ENCODE measurements at regions not wholly inside any gene's neighbourhood (a gene's known extent, or its start where the extent isn't known, plus 50 kb on each side); places are given as distances from the start of the nearest gene placed in this dataset.
"Not testable (repeated sequence)": the region's sequence is repeated elsewhere in the genome, so short reads cannot be mapped to it uniquely, and the experiment has no call there.

DNA sequence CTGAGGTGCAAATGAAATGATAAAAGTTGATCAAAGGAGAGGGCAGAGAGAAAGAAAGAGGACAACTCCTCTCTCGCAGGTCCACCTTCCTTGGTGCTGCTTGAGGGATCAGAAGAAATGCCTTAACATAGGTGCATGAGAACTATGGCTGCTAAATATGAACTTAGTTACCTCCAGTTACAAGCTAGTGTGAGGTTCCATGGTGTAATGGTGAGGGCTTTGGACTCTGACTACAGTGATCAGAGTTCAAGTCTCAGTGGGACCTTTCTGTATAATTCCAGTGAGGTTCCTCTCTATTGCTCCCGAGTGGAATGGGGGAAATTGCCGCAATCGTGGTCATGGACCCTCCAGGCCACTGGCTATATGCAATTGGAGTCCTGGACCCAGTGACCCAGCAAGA is 387.3 kb downstream of the FAM72C start:
- DNase-seq, result no peak

DNA sequence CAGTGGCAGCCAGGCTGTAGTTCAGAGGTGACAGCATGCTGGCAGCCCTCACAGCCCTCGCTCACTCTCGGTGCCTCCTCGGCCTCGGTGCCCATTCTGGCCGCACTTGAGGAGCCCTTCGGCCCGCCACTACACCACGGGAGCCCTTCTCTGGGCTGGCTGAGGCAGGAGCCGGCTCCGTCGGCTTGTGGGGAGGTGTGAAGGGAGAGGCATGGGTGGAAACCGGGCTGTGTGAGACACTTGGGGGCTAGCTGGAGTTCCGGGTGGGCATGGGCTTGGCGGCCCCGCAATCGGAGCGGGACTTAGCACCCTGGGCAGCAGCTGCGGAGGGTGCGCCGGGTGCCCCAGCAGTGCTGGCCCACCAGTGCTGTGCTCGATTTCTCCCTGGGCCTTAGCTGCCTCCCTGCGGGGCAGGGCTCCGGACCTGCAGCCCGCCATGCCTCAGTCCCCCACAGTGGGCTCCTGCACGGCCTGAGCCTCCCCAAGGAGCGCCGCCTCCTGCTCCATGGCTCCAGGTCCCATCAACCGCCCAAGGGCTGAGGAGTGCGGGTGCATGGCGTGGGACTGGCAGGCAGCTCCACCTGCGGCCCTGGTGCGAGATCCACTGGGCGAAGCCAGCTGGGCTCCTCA is 396.8 kb downstream of the FAM72C start:
- no peak for DNase-seq

DNA sequence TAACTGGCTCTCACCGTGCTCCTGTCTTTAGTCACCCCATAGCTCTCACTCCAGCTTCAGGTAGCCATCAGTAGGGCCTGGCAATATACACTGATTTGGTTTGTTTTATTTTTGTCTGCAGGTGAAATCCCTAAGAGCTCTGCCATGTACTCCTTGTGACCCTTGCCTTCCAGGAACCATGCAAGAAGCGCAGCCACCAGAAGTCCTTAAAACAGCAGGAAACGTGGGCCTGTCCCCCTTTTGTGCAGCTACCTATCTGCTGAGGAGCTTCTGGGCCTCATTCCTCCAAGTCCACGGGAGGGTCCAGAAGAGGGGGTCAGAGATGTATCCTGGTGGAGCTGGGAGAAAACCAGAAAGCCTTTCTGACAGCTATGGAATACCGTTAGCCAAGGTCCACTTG is 399.1 kb downstream of the FAM72C start:
- DNase-seq, result not testable (repeated sequence)

DNA sequence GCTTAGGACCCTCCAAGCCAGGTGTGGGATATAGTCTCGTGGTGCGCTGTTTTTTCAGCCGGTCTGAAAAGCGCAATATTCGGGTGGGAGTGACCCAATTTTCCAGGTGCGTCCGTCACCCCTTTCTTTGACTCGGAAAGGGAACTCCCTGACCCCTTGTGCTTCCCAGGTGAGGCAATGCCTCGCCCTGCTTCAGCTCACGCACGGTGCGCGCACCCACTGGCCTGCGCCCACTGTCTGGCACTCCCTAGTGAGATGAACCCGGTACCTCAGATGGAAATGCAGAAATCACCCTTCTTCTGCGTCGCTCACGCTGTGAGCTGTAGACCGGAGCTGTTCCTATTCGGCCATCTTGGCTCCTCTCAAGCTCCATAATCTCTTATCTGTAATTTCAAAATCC is 408.0 kb downstream of the FAM72C start:
- not testable (repeated sequence) for DNase-seq

DNA sequence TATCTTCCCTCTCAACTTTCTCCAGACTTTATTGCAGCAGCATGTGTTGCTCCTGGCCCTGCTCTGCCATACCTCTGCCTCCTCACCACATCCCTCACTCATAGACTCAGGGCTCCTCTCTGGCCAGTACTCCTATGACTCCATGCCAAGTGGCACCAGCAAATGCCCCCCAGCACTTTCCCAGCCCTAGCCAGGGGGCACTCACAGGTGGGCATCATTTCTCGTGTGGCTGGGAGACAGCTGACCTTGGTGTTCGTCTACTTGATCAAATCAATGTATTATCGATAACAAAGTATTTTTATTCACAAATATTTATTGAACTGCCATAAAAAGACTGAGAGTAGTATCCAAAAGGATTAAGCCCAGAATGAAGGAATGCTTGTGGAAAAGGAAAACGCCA is 418.2 kb downstream of the FAM72C start:
- no peak for DNase-seq

DNA sequence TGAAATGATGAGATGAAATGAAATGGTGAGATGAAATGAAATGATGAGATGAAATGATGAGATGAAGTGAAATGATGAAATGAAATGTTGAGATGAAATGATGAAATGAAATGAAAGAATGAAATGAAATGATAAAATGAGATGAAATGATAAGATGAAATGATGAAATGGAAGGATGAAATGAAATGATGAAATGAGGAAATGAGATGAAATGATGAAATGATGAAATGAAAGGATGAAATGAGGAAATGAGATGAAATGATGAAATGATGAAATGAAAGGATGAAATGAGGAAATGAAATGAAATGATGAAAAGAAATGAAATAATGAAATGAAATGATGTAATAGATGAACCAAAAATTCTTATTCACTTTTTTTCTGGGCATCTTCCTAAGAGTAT is 467.1 kb downstream of the FAM72C start:
- DNase-seq, result not testable (repeated sequence)

DNA sequence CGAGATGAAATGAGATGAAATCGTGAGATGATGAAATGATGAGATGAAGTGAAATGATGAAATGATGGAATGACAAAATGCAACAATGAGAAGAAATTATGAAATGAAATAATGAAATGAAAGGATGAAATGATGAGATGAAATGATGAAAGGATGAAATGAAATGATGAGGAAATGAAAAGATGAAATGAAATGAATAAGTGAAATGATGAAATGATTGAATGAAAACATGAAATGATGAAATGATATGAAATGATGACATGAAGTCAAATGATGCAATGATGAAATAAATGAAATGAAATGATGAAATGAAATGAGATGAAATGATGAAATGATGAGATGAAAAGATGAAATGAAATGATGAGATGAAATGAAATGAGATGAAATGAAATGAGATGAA is 467.7 kb downstream of the FAM72C start:
- not testable (repeated sequence) for DNase-seq

DNA sequence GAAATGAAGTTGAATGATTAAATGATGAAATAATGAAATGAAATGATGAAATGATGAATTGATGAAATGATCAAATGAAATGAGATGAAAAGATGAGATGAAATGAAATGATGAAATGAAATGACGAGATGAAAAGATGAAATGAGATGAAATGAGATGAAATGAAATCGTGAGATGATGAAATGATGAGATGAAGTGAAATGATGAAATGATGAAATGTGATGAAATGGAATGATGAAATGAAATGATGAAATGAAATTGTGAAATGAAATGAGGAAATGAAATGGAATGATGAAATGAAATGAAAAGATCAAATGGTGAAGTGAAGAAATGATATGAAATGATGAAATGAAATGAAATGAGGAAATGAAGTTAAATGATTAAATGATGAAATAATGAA is 468.7 kb downstream of the FAM72C start:
- not testable (repeated sequence) for DNase-seq

DNA sequence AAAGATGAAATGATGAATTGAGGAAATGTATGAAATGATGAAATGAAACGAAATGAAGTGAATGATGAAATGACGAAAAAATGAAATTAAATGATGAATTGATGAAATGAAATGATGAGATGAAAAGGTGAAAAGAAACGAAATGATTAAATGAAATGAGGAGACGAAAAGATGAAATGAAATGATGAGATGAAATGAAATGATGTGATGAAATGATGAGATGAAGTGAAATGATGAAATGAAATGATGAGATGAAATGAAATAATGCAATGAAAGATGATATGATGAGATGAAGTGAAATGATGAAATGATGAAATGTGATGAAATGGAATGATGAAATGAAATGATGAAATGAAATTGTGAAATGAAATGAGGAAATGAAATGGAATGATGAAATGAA is 469.7 kb downstream of the FAM72C start:
- not testable (repeated sequence) for DNase-seq

DNA sequence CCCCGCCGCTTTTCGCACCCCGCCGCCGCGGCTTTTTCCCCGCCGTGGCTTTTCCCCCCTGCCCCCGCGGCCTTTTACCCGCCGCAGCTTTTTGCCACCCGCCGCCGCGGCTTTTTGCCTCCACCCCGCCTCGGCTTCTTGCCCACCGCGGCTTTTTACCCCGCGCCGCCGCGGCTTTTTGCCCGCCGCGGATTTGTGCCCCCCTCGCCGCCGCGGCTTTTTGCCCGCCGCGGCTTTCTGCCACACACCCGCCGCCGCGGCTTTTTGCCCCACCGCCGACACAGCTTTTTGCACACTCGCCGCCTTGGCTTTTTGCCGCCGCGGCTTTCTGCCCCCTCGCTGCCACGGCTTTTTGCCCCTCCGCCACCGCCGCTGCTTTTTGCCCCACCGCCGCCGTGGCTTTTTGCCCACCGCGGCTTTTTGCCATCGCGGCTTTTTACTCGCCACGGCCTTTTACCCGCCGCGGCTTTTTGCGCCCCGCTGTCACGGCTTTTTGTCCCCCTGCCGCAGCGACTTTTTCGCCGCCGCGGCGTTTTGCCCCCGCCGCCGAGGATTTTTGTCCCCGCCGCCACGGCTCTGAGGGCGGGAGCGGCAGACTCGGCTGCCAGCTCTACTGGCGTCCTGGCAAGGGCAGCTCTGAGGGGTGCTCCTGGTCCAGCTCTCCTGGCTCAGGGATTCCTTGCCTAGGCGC is 473.6 kb downstream of the FAM72C start:
- DNase-seq, result not testable (repeated sequence)

DNA sequence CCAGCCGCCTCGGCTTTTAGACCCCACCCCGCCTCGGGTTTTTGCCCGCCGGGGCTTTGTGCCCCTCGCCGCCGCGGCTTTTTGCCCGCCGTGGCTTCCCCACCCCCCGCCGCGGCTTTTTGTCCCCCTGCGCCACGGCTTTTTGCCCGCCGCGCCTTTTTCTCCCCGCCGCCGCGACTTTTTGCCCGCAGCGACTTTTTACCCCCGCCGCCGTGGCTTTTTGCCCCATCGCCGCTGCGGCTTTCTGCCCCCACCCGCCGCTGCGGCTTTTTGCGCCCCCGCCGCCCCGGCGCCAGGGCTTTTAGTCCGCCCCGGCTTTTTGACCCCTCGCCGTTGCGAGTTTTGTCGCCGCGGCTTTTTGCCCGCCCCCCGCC is 474.4 kb downstream of the FAM72C start:
- DNase-seq, result no peak

DNA sequence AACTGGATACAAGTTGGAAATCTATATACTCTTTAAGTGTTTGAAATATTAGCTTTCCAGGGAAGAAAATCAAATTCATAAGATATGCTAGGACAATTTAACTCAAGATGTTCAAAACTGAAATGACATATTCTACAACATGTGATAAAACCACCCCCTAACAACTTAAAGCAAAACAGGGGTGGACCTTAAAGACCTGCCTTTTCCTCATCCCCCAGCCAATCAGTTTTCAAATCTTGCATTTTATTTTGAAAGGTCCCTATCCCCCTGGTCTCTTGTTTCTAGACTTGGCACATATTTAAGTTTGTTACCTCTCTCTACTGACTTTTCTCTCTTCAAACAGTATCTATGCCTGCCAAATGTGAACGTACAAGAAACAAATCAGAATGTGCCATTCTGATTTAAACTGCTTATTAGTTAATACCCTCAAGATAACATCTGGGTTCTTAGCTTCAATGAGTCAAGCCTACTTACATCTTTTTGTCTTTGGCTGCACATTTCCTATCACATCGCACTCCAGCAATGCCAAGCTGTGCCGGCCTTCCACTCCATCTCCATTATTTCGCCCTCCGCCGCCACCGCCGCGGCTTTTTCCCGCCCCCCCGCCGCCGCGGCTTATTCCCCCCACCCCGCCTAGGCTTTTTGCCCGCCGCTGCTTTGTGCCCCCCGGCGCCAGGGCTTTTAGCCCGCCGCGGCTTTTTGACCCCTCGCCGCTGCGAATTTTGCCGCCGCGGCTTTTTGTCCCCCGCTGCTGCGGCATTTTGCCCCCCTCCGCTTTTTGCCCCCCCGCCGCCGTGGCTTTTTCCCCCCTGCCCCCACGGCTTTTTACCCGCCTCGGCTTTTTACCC is 475.0 kb downstream of the FAM72C start:
- DNase-seq, result not testable (repeated sequence)
